SHP77 (cell line): ENCODE measurements at regions not wholly inside any gene's neighbourhood (a gene's known extent, or its start where the extent isn't known, plus 50 kb on each side); places are given as distances from the start of the nearest gene placed in this dataset.

Experiments
- DNase-seq, 2 experiments: peaks; one replicate each; lab custom pipeline; 2025; lab: John Stamatoyannopoulos, UW

GRCh38 chr10:65500716-65501115 lies 1425.1 kb upstream of the LRRTM3 start:
- no peak for DNase-seq

- peak in 1 of 2 experiments; percentile 1 for DNase-seq
These were observed 1424.6 kb upstream of the LRRTM3 start for GRCh38 chr10:65501259-65501658.

- no peak for DNase-seq
These were observed 1407.5 kb upstream of the LRRTM3 start for GRCh38 chr10:65518379-65518778.

- DNase-seq: no peak
These were observed 1396.8 kb upstream of the LRRTM3 start for GRCh38 chr10:65528986-65529385.

- DNase-seq: no peak
These were observed 1394.3 kb upstream of the LRRTM3 start for GRCh38 chr10:65531545-65531944.

- DNase-seq: no peak
These were observed 1391.1 kb upstream of the LRRTM3 start for GRCh38 chr10:65534771-65535170.

- DNase-seq: no peak
These were observed 1381.1 kb upstream of the LRRTM3 start for GRCh38 chr10:65544756-65545155.

GRCh38 chr10:65548001-65548400 lies 1377.8 kb upstream of the LRRTM3 start:
- DNase-seq: no peak

GRCh38 chr10:65550761-65551160 lies 1375.1 kb upstream of the LRRTM3 start:
- no peak for DNase-seq

GRCh38 chr10:65555192-65555591 lies 1370.6 kb upstream of the LRRTM3 start:
- no peak for DNase-seq

- no peak for DNase-seq
These were observed 1369.8 kb upstream of the LRRTM3 start for GRCh38 chr10:65556006-65556405.

GRCh38 chr10:65559369-65559768 lies 1366.5 kb upstream of the LRRTM3 start:
- DNase-seq: no peak

GRCh38 chr10:65565246-65565645 lies 1360.6 kb upstream of the LRRTM3 start:
- no peak for DNase-seq

GRCh38 chr10:65566906-65567305 lies 1358.9 kb upstream of the LRRTM3 start:
- DNase-seq: no peak

- DNase-seq: peak; percentile 66 to 76
These were observed 1355.5 kb upstream of the LRRTM3 start for GRCh38 chr10:65570143-65571010.

GRCh38 chr10:65571011-65571570 lies 1354.7 kb upstream of the LRRTM3 start:
- peak in 1 of 2 experiments; percentile 1 for DNase-seq

- DNase-seq: no peak
These were observed 1344.3 kb upstream of the LRRTM3 start for GRCh38 chr10:65581426-65582026.

GRCh38 chr10:65602182-65602865 lies 1323.5 kb upstream of the LRRTM3 start:
- no peak for DNase-seq

GRCh38 chr10:65611592-65611991 lies 1314.2 kb upstream of the LRRTM3 start:
- no peak for DNase-seq

- no peak for DNase-seq
These were observed 1310.8 kb upstream of the LRRTM3 start for GRCh38 chr10:65614956-65615565.

GRCh38 chr10:65618126-65618525 lies 1307.7 kb upstream of the LRRTM3 start:
- no peak for DNase-seq

- no peak for DNase-seq
These were observed 1305.3 kb upstream of the LRRTM3 start for GRCh38 chr10:65620404-65621048.
